ENCODE measurements at regions not wholly inside any gene's neighbourhood (a gene's known extent, or its start where the extent isn't known, plus 50 kb on each side); places are given as distances from the start of the nearest gene placed in this dataset.

DNA sequence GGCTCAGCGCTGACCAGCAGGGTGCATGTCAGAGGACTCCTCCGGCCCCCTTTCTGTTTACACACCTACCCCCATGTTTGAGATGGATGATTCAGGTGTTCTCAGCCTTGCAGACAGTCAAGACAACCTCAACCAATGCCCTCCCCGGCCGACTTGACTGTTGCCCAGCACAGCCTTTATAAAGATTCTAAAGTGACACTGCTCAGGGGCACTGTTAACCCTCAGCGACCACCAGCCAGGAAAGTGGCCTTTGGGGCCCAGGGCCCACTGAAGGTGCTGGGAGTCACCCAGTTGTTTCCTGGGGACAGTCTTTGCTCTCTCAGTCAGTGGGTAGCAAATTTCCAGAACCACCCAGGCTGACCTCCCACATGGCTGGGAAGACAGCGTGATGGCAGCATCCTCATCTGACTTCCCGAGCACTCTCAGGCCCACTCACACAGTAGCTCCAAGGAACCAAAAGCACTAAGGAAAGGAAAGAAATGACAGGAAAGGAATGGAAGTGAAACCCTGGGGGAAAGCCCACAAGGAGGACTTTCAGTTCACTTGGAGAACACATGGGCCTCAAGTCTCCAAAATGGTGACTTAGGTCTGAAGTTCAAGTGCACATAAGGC is 128.4 kb downstream of the ASB7 start:
- no peak for TF ChIP-seq ZNF274 (IDR thresholded peaks at IDR 0.05; ENCODE audit: low read depth, low read length)
- TF ChIP-seq SP1 (IDR thresholded peaks at IDR 0.05; ENCODE audit: low read depth), result no peak
- TF ChIP-seq POLR2A (IDR thresholded peaks at IDR 0.05; ENCODE audit: borderline replicate concordance, extremely low read depth, insufficient read depth, insufficient read length), result no peak
- TF ChIP-seq EZH2 (IDR thresholded peaks at IDR 0.05), result no peak
- TF ChIP-seq, protein P1, sequence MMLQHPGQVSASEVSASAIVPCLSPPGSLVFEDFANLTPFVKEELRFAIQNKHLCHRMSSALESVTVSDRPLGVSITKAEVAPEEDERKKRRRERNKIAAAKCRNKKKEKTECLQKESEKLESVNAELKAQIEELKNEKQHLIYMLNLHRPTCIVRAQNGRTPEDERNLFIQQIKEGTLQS (IDR thresholded peaks at IDR 0.05), result no peak
- no peak for TF ChIP-seq CTCF (IDR thresholded peaks at IDR 0.05 in 2 of 3, conservative IDR thresholded peaks at IDR 0.05 in 1 of 3; ENCODE audit: borderline replicate concordance in 1 of 3, insufficient read depth in 1 of 3, low read depth in 2 of 3, low read length in 2 of 3)
